ENCODE measurements at regions not wholly inside any gene's neighbourhood (a gene's known extent, or its start where the extent isn't known, plus 50 kb on each side); places are given as distances from the start of the nearest gene placed in this dataset.

DNA sequence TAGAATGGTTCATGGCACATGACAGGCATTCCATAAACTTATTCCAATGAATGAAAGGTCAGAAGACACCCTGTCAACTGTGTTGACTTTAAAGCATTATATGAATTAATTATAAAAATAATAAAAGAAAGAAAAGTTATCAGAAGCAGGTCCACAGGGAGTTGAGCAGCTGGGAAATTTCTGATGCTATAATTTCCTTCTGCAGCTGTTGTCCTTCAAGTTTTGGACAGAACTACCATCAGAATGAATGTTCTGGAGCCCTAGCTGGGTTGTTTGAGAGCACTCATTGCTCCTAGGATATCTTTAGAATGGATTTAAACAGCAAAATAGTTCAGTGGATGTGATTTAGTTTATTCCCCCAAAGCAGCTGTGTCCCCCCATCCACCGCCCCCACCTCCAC is 232.4 kb upstream of the PROK2 start (continued):
- TF ChIP-seq, protein P1, sequence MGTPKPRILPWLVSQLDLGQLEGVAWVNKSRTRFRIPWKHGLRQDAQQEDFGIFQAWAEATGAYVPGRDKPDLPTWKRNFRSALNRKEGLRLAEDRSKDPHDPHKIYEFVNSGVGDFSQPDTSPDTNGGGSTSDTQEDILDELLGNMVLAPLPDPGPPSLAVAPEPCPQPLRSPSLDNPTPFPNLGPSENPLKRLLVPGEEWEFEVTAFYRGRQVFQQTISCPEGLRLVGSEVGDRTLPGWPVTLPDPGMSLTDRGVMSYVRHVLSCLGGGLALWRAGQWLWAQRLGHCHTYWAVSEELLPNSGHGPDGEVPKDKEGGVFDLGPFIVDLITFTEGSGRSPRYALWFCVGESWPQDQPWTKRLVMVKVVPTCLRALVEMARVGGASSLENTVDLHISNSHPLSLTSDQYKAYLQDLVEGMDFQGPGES (IDR thresholded peaks at IDR 0.05; ENCODE audit: low read depth, low read length): no peak
- no peak for TF ChIP-seq ZBTB33 (IDR thresholded peaks at IDR 0.05; ENCODE audit: borderline replicate concordance, low read depth)
- no peak for TF ChIP-seq GATA2 (CRISPR knock-in tag; IDR thresholded peaks at IDR 0.05)
- no peak for TF ChIP-seq TCF12 (IDR thresholded peaks at IDR 0.05)
- TF ChIP-seq FOXJ3 (CRISPR knock-in tag; IDR thresholded peaks at IDR 0.05): no peak
- no peak for TF ChIP-seq FOXM1 (IDR thresholded peaks at IDR 0.05; ENCODE audit: low read depth)

- no peak overlapping the region for H3K27ac ChIP-seq (ENCODE audit: low read depth in 2 of 2, low read length in 1 of 2)
- H2AFZ ChIP-seq (ENCODE audit: low read depth): no peak overlapping the region
- no peaks in the 10 kb centered on the region for H3K9me3 ChIP-seq
- 76% methylated on average over 6 of the region's 6 CpGs for WGBS (ENCODE audit: low lambda C conversion rate)
- no peak overlapping the region for H3K4me3 ChIP-seq (ENCODE audit: low read depth in 2 of 2, low read length in 1 of 2)
- no peaks in the 10 kb centered on the region for H3F3A ChIP-seq (replicated peaks; ENCODE audit: insufficient read depth)
- no peaks in the 10 kb centered on the region for H3K9me2 ChIP-seq
- POLR2A ChIA-PET: no interaction called here
- H3K4me2 ChIP-seq: no peak overlapping the region
- no peaks in the 10 kb centered on the region for H3K27me3 ChIP-seq (ENCODE audit: insufficient read depth)
- no peak overlapping the region for H3K9ac ChIP-seq
- H3K4me1 ChIP-seq (ENCODE audit: control insufficient read depth in 1 of 2, insufficient read depth in 2 of 2, low read depth in 1 of 2, low read length in 1 of 2): no peaks in the 10 kb centered on the region
- no peaks in the 10 kb centered on the region for H3K79me2 ChIP-seq (ENCODE audit: insufficient read depth)
- H3K36me3 ChIP-seq (replicated peaks in 1 of 2; ENCODE audit: control insufficient read depth in 1 of 2, insufficient read depth in 2 of 2, low read length in 1 of 2): no peaks in the 10 kb centered on the region
- no peaks in the 10 kb centered on the region for H4K20me1 ChIP-seq (ENCODE audit: insufficient read depth)
- no peak for DNase-seq
- no peak for TF ChIP-seq FOSL2 (IDR thresholded peaks at IDR 0.05; ENCODE audit: borderline replicate concordance, low read depth)
- no peak for TF ChIP-seq RCOR1 (IDR thresholded peaks at IDR 0.05; ENCODE audit: low read length)
- TF ChIP-seq, protein P2, sequence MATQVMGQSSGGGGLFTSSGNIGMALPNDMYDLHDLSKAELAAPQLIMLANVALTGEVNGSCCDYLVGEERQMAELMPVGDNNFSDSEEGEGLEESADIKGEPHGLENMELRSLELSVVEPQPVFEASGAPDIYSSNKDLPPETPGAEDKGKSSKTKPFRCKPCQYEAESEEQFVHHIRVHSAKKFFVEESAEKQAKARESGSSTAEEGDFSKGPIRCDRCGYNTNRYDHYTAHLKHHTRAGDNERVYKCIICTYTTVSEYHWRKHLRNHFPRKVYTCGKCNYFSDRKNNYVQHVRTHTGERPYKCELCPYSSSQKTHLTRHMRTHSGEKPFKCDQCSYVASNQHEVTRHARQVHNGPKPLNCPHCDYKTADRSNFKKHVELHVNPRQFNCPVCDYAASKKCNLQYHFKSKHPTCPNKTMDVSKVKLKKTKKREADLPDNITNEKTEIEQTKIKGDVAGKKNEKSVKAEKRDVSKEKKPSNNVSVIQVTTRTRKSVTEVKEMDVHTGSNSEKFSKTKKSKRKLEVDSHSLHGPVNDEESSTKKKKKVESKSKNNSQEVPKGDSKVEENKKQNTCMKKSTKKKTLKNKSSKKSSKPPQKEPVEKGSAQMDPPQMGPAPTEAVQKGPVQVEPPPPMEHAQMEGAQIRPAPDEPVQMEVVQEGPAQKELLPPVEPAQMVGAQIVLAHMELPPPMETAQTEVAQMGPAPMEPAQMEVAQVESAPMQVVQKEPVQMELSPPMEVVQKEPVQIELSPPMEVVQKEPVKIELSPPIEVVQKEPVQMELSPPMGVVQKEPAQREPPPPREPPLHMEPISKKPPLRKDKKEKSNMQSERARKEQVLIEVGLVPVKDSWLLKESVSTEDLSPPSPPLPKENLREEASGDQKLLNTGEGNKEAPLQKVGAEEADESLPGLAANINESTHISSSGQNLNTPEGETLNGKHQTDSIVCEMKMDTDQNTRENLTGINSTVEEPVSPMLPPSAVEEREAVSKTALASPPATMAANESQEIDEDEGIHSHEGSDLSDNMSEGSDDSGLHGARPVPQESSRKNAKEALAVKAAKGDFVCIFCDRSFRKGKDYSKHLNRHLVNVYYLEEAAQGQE (IDR thresholded peaks at IDR 0.05; ENCODE audit: low read depth, low read length): no peak
- TF ChIP-seq TCF12 (IDR thresholded peaks at IDR 0.05): no peak
- no peak for TF ChIP-seq MXI1 (IDR thresholded peaks at IDR 0.05; ENCODE audit: low read depth, low read length)
- no peak for TF ChIP-seq PBX3 (IDR thresholded peaks at IDR 0.05)
- TF ChIP-seq POLR2AphosphoS5 (IDR thresholded peaks at IDR 0.05; ENCODE audit: low read depth, low read length): no peak
- no peak for TF ChIP-seq YY1 (IDR thresholded peaks at IDR 0.05; ENCODE audit: low read depth)
- no peak for TF ChIP-seq GABPA (IDR thresholded peaks at IDR 0.05; ENCODE audit: low read depth)
- TF ChIP-seq ELF1 (IDR thresholded peaks at IDR 0.05): no peak
- no peak for TF ChIP-seq NFIC (IDR thresholded peaks at IDR 0.05; ENCODE audit: borderline replicate concordance)
- no peak for TF ChIP-seq MAX (IDR thresholded peaks at IDR 0.05; ENCODE audit: low read depth)
- TF ChIP-seq EZH2phosphoT487 (IDR thresholded peaks at IDR 0.05; ENCODE audit: borderline replicate concordance, low read depth): no peak
- no peak for TF ChIP-seq SIN3A (IDR thresholded peaks at IDR 0.05; ENCODE audit: borderline replicate concordance, low read depth, low read length)
- TF ChIP-seq ZBTB33 (IDR thresholded peaks at IDR 0.05; ENCODE audit: borderline replicate concordance, low read depth): no peak
- no peak for TF ChIP-seq TAF1 (IDR thresholded peaks at IDR 0.05; ENCODE audit: borderline replicate concordance, low read depth, low read length)
- TF ChIP-seq, protein P1 (IDR thresholded peaks at IDR 0.05; ENCODE audit: low read depth, low read length): no peak
- TF ChIP-seq JUND (IDR thresholded peaks at IDR 0.05): no peak
- CTCF ChIA-PET: no interaction called here
Measured at GRCh38 chr3:72015463-72015862, 230.5 kb upstream of the PROK2 start.
